Stimulated activated CD8-positive, alpha-beta memory T cell treated with anti-CD3 and anti-CD28 coated beads, Interleukin-4, amount 100 ng/mL, for 1 hour (primary cell): ENCODE measurements at regions not wholly inside any gene's neighbourhood (a gene's known extent, or its start where the extent isn't known, plus 50 kb on each side); places are given as distances from the start of the nearest gene placed in this dataset.

ENCODE experiments used
- DNase-seq, 2 donors: peaks; one replicate each; pipeline ENCODE4 v3.0.0-alpha.2; 2020; ENCODE audit warnings: low read depth in 2 of 2, low spot score in 1 of 2

DNA sequence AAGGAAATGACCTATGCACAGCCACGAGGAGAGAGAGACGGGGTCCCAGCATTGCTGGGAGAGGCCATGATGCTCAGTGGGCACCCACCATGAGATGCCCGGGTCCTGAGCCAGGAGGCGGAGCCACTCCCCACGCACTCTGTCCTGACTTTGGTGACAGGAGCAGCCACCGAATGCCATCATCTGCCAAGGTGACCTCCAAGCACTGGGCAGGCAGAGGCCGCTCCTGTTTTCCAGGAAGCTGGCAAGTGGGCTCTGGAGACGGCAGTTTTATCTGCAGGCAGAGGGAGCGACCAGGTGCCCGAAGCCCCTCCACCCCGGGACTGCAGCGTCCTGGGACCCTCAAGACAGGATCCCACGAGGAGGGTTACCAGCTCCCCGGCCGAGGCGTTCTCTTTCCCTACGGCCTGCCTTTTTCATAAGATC, 453.9 kb downstream of the BRD1 start:
- DNase-seq = no peak

DNA sequence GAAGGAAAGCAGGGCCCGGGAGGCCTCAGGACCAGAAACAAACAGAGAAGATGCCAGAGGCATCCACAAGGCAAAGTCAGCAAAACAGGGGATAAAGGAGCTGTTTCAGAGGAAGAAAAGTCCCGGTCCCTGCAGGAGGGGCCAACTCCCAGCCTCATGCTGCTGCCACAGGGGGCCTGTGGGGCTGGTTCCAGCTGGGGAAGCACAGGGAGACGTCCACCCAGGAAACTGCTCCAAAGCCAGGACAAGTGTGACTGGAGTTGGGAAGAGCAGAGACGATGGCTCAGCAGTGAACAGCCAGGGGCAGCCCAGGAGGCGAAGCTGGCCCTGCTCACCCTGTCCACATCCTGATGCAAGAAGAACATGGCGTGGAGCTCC, 454.4 kb downstream of the BRD1 start:
- no peak for DNase-seq

DNA sequence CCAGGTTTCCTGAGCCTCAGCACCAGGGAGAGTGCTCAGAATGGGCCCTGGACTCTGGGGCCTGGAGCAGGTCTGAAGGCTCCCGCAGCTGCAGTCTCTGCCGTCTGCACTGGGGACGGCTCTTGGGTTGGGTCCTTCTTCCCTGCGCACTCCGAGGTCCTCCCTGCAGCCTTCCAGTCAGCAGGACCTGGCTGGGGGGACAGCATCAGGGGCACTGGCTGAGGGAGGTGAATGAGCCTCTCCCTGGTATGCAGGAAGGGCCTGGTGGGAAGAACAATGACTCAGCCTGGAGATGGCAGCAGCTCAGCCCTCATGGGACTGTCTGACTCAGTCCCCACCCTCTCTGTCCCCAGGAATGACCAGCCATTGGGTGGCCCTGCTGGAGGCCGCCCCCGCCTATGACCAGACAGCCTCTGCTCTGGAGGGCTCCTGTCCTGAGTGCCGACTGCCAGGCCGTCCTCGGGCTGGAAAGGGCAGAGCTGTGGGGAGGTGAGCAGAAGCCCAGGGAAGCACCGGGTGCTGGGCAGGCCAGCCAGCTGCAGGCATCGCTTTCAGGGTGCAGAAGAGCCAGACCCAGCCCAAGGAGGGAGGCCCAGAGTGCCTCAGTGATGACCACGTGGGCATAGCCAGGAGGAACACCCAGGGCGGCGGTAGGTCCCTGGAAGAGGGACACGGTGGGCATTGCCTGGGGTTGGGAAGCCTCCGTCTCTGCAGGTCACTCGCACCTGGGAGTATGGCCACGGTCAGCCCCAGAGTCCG, 455.0 kb downstream of the BRD1 start:
- no peak for DNase-seq

DNA sequence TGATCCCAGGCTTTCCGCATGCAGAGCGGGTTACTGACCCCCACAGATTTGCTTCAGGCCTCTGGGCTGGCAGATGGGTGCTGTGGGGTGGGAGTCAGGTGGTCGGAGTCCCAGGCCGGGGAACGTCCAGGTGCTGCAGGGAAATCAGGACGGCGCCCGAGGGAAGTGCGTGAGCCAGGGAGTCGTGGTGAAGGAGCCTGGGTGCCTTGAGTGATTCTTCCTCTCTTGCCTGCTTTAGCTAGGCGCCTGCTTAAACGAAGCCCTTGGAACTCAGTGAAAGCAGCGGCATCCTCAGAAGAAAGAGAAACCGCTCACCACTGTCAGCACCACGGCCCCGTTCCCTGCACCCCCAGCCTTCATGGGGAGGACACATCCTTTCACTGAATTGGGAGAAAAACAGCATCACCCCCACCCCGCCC, 455.6 kb downstream of the BRD1 start:
- no peak for DNase-seq

DNA sequence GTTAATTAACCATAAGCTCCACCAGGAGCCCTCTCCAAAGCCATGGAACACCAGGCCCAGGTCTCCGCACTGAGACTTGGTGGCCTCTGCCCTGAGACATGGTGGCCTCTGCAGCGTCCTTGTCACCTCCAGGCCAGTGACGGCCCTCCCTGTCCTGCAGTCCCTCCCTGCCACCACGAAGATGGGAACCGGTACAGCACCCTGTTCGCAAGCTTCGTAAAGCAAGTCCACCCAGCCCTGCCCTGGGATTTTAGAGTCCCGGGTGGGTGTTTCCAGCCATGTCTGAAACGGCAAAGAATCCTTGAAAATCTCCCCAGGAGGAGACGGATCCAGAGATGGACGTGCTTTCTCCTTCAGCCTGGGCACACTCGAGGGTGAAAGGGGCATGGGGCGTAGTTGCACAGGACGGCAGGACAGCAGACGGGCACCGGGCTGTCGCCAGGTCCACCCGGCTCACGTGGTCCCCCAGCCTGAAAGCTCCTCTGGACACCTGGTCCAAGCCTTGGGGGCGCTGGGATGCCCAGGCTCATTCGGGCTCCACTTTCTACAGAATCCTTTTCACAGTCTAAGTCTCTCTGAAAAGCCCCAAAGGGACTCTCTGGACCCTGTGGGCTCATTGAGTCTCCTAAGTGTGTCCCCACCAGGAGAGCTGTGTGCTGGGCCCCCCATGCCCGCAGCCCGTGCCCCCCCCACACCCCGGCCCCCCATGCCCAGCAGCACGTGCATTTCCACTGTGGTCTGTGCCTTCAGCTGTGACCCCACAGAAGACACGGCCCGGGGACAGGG, 456.2 kb downstream of the BRD1 start:
- no peak for DNase-seq

DNA sequence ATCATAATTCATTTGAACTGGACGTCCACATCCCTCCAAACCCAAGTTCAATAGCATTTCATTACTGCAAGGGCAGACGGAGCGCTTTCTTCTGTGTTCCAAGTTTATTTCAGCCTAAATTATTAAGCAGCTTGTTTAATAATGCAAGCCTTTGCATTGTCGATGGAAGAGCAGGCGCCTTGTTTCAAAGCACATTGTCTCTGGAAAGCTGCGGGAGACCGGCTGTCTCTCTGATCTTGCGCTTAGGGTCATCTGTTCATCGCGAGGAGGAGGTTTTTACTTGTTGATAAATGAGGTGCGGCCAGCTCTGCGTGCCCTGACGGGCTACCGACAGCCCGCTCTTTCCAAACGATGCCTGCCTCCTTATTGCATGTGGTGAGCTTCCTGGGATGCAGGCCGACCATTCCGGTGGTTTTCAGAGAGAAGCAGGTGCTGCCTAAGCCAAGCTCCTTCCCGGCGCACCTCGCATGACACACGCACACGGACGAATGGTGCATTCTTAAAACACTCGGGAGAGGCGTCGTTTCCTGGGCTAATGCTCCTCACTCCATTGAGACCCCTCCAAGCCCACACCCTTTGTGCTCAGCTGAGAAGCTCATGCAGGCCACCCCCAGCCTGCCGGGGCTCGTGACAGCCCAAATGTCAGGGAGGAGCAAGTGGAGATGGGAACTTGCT, 456.9 kb downstream of the BRD1 start:
- no peak for DNase-seq

DNA sequence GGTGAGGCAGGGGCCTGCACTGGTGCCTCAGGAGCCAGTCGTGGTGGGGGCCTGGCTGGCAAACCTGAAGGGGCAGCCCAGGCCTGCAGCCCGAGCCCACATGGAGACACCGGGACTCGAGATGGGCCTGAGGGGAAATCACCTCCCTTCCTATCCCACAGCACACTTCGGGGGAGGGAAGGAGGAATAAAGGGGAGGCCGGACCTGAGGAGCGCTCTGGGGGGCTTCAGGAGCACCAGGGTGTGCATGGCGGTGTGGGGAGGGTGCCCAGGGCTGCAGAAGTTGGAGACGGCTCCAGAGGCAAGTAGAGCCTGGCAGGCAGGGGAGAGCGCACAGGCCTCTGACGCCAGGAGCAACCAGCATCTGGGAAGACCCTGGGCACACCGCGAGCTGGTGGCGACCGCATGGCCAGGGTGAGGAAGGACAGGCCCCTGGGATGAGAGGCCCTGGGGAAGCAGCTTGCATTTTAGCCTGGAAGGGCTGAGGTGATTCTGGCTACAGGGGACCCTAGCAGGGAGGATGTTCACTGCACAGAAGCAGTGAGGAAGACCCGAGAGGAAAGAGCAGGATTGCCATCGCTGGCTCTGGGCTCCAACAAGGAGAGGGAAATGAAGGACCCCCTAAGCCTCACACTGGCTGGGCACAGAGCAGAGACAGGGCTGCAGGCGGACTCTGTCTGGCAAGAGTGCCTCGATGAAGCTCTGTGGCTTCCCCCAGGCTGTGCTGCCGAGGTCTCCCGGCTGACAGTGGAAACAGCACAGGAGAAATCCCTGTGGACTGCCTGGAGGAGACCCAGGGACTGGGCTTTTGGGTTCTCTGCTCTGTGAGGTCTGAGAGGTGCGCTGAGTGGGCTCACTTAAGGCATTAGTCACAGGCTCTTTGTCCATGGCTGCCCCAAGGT, 457.7 kb downstream of the BRD1 start:
- DNase-seq = no peak

DNA sequence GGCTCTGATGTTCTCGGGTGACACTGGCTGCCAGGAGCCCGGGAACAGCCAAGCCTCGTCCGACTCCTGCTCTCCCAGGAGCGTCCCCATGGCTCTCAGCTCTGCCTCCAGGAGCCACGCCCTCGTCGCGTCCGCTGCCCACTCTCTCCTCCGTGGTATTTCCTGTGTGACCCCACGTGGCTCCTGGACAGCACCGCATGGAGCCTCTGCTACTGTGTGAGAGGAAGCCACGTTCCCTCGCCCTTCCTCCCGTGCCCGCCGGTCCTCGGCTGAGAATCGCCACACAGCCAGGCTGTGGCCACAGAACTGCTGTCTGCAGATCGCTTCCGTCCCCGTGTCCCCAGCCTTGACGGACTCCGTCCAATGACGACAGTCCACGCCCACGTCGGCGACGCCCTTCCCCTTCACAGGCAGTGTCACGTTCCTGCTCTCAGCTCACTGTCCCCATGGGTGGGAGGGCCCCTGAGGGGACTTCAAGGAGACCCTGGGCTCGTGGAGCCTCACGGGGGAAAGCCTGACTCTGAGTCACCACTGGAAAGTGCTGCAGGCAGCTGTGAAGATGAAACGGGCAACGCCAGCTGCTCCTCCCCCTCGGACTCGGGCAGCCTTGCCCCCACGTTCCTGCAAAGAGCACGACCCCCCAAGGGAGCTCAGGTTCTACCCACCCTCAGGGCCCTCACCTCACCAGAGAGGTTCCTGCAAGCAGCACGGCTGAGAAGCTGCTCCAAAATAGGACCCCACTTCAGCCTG, 458.5 kb downstream of the BRD1 start:
- no peak for DNase-seq

DNA sequence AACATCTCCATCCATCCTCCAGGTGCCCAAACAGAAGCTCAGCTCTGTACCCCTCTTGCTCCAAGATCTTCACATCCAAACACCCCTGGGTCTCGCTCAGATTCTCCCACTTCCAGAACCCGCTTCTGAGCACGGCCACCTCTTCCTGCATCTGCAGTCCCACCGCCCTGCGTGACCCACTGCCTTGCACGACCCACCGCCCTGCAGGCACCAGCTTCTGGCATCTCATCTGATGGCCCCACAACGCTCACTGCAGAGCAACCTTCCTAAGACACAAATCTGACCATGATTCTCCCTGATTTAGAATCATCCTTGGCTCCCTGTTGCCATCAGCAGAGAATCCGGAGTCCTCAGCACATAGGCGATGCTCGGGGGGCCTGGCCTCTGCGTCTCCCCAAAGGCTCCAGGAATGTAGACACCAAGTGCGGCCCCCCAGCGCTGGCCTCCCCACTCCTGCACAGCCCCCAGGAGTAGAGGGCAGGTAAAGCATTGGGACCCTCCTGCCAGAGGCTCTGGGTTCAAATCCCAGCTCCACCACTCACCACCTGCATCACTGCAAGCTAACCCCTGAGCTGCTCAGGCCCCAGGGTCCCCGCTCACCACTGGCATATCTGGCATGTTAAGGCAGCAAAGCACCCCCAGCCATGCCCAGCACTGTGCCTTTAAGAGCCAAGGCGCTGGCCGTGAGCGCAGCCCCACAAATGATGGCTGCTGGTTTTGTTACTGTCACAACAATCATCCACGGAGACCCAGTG, 459.3 kb downstream of the BRD1 start:
- DNase-seq = no peak

DNA sequence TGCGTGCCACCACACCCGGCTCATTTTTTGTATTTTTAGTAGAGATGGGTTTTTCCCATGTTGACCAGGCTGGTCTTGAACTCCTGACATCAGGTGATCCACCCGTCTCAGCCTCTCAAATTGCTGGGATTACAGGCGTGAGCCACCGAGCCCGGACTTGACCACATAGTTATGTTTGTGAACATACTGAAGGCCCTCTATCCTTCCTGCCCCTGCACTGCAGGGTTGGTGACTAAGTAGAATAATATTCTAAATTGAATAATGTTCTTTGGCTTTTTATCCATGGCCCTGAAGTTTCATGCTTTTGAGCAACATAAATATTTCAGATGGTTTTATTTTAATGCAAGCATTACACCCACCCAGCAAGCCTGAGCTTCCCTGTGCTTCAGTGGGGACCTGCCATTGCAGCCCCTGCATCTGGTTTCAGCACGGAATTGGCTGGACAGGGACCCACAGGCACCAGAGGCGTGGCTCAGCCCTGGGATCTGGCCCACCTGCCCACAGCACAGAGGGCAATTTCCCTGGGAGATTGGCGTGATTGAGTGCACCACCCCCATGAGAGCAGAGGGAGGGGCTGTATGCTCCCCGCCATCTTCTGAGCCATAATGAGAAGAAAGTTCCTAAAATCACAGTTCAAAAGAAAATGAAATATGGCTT, 460.5 kb downstream of the BRD1 start:
- DNase-seq = no peak

DNA sequence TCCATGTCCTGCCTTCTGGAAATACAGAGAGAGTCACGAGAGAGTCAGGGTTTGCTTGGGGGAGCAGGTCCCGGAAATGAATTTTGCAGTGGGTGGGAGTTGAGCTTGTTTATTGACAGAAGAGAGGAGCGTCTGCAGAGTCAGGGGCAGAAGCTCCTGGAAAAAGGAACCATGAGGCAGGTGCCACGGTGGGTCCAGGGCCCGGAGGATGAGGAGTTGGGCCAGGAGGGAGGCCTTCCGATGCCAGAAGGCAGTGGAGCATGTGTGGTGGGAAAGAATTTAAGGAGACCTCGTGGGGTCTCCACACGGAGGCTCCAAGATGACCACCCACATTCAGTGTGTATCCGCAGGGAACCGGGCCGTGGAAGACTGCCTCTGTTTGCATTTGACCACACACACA, 461.2 kb downstream of the BRD1 start:
- DNase-seq = no peak

DNA sequence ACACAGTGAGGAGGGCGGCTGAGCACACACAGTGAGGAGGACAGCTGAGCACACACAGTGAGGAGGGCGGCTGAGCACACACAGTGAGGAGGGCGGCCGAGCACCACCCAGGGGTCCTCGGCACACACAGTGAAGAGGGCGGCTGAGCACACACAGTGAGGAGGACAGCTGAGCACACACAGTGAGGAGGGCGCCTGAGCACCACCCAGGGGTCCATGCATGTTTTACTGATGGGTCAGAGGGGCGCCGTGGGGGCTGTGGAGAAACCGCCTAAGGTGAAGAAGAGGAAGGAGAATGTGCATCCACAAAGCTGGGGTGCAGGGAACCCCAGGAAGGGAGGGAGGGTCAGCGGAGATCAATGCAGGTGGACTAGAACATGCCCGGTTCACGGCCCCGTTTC, 461.8 kb downstream of the BRD1 start:
- DNase-seq = no peak

DNA sequence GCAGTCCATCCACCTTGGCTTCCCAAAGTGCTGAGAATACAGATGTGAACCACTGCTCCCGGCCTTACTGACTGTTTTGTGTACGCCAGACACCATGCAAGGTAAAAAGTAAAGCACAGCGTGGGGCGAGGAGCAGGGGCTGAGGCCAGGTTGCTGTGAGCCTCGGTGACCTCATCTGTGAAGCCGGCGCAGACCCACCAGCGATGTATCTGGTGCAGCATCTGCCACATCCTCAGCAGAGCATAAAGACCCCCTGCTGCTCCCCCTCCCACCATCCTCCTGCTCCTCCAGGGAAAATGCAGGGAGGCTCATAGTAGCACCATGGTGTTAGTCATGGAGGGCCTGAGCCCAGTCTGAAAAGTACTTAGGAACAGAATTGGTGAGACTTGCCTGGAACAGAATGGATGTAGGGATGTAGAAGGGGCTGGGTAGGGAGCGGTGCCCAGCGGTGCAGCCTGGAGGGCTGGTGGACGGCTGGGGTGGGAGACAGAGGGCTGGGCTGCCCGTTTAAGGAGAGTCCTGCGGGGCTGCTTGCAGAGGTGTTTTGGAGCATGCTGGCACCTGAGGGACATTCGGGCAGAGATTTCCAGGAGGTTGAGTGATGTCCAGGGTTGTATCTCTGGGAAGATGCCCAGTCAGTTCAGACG, 462.4 kb downstream of the BRD1 start:
- no peak for DNase-seq

DNA sequence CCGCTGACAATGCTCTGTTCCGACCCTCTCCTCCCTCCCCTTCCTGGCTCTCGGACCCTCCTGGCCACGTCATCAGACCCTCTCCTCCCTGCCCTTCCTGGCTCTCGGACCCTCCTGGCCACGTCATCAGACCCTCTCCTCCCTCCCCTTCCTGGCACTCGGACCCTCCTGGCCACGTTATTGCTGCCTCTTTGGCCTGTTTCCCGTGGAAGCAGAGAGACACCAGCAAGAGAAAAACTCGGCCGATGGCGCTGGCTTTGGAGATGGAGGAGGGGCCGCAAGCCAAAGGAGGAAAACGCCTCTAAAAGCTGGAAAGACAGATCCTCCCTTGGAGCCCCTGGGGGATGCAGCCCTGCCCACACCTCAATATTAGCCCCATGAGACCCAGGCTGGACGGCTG, 463.3 kb downstream of the BRD1 start:
- DNase-seq = no peak

DNA sequence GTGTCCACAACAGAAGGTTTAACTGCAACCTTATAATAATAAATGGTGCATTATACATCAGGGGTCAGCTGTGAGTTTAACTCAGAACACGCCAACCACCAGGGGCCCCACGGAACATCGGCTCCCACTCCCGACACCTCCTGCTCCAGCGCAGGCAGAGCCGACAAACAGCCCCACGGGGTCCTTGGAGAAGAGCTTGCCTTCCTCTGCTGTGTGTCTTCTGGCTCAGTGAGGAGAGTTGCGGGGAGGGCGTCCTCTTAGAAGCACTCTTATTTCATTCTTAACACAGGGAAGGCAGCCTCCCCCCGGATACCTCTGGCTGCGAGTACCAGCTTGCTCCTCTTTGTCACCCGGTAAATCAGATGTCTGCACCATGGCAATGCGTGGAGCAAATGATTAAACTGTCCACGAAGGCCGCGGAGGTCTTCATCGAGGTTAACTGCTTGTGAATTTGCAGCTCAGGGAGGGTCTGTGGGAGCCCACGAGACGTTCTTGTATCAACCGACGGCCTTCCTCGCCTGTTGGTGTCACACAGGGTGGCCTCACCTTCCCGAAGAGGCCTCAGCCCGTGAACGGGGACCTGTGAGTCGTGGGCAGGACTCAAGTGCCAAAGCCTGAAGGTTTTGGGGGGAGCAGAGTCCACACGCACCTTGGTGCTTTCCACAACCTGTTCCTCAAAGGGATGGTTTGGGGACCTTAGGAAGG, 464.0 kb downstream of the BRD1 start:
- DNase-seq = no peak

DNA sequence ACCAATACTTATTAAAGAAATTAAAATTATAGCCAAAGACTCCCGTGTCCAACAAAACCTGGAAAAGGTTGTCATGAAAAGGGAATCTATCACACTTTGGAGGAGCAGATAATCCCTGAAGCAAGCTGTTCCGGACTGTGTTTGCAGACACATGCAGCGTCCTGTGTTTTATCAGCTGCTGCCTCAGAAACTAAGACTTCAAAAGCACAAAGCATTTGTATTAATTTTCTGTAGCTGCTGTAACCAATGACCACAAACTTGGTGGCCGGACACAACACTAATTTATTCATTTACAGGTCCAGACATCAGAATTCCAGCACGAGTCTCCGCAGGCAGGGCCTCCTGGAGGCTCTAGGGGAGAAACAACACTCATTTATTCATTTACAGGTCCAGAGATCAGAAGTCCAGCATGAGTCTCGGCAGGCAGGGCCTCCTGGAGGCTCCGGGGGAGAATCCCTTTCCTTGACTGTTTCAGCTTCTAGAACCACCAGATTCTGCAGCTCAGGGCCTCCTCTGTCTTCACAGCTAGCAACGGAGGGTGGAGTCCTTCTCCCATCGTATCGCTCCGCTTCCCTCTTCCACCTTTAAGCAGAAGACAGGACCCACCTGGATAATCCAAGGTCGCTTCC, 465.3 kb downstream of the BRD1 start:
- DNase-seq = no peak

DNA sequence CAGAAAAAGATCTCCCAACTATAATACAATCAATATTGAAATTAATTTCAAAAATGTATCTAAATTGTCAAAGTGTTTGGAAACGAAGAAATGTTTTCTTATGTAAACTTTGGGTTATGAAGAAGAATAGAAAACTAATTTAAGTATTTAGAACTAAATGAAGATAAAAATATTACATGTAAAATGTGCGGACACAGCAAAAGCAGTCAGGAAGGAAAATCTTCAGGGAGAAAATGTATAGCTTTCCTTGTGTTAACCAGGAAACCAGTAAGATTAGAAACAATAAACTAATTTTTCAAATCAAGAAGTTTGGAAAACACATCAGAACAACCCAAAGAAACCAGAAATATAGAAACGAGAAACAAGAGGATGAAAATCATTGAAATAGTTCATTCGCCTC, 466.5 kb downstream of the BRD1 start:
- no peak for DNase-seq

DNA sequence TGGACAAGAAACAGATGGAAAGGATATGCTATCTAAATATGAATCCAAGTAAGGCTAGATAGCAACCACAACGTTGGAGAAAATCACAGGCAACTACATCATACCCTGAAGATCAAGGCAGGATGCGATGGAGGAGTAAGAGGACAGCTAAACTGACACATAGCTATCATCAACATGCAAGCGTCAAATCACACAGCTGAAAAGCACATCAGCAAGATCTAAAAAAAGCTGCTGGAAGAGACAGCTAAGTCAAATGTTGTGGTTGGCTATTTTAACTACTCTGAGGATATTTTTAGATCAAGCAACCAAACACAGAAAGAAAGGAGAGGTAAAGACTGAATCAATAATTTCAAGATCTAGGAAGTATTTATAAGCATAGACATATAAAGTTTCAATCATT, 466.9 kb downstream of the BRD1 start:
- DNase-seq = no peak
